ENCODE measurements at regions not wholly inside any gene's neighbourhood (a gene's known extent, or its start where the extent isn't known, plus 50 kb on each side); places are given as distances from the start of the nearest gene placed in this dataset.

DNA sequence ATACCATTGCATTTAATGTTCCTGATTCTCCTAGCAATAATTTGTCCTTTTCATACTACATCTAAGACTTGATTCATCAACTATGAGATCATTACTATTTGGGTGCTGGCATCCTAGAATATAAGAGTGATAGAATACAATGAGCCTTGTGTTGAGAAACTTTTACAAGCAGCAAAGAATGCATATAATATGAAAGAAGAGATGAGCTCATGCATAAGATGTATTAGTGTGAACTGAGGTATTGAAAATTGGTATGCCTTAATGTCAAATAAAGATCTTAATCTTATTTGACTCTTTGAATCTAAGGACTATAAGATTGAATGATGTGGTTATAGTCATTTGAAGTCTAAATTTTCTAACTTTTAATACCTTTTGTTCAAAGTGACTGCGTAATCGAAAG lies 220.0 kb upstream of the ARHGEF26 start:
- TF ChIP-seq, protein P1, sequence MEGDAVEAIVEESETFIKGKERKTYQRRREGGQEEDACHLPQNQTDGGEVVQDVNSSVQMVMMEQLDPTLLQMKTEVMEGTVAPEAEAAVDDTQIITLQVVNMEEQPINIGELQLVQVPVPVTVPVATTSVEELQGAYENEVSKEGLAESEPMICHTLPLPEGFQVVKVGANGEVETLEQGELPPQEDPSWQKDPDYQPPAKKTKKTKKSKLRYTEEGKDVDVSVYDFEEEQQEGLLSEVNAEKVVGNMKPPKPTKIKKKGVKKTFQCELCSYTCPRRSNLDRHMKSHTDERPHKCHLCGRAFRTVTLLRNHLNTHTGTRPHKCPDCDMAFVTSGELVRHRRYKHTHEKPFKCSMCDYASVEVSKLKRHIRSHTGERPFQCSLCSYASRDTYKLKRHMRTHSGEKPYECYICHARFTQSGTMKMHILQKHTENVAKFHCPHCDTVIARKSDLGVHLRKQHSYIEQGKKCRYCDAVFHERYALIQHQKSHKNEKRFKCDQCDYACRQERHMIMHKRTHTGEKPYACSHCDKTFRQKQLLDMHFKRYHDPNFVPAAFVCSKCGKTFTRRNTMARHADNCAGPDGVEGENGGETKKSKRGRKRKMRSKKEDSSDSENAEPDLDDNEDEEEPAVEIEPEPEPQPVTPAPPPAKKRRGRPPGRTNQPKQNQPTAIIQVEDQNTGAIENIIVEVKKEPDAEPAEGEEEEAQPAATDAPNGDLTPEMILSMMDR (IDR thresholded peaks at IDR 0.05), result no peak
- TF ChIP-seq POLR2A (IDR thresholded peaks at IDR 0.05), result no peak
